Testis (tissue), 2 donors: ENCODE measurements at regions not wholly inside any gene's neighbourhood (a gene's known extent, or its start where the extent isn't known, plus 50 kb on each side); places are given as distances from the start of the nearest gene placed in this dataset.

Experiments used
- CTCF ChIP-seq, 3 experiments: fragments of 450-650 bp in 2 of 3; fragments of 200-600 bp in 1 of 3; sonication (generic) in 1 of 3; IDR thresholded peaks; one replicate each; pipeline ENCODE4 v1.5.1; 2016 to 2019; ENCODE audit warnings: antibody characterized with exemption in 3 of 3, mild to moderate bottlenecking in 2 of 3, moderate library complexity in 1 of 3
- POLR2A ChIP-seq: fragments of 450-650 bp; IDR thresholded peaks from one replicate; pipeline ENCODE4 v1.6.1; 2017; ENCODE audit warnings: antibody characterized with exemption, mild to moderate bottlenecking, moderate library complexity

- TF ChIP-seq CTCF (IDR thresholded peaks at IDR 0.05) (no peak), POLR2A (no peak)
Measured at GRCh38 chr6:19749722-19750121, 87.4 kb upstream of the ID4 start.
